DND-41 (cell line): ENCODE measurements at regions not wholly inside any gene's neighbourhood (a gene's known extent, or its start where the extent isn't known, plus 50 kb on each side); places are given as distances from the start of the nearest gene placed in this dataset.

Experiments used
- CTCF ChIP-seq: IDR thresholded peaks from 2 replicates; pipeline ENCODE4 v1.5.1; 2012; ENCODE audit warnings: borderline replicate concordance, low read length, moderate library complexity, mild to moderate bottlenecking; ENCODE audit not compliant: poor library complexity, severe bottlenecking; ENCODE audit errors: extremely low read depth
- EZH2 ChIP-seq: IDR thresholded peaks from 3 replicates; pipeline ENCODE4 v1.6.1; 2012; ENCODE audit warnings: borderline replicate concordance, low read depth, mild to moderate bottlenecking, moderate library complexity, low read length, inconsistent platforms; ENCODE audit not compliant: severe bottlenecking

- TF ChIP-seq CTCF (no peak), EZH2 (no peak)
Measured at GRCh38 chr5:160485364-160485969, 63.8 kb downstream of the PTTG1 start.
